Liver (tissue), 7 donors: ENCODE measurements at regions not wholly inside any gene's neighbourhood (a gene's known extent, or its start where the extent isn't known, plus 50 kb on each side); places are given as distances from the start of the nearest gene placed in this dataset.

Source experiments
- DNase-seq: peaks from one replicate; pipeline ENCODE4 v3.0.0-alpha.2; 2017; ENCODE audit warnings: low spot score
- H3K27ac ChIP-seq, 2 donors: one replicate each; pipeline ENCODE4 v1.7.0; 2013; ENCODE audit warnings: inconsistent platforms in 2 of 2, low read length in 2 of 2, control low read depth in 1 of 2, low read depth in 1 of 2, mild to moderate bottlenecking in 1 of 2
- H3K27me3 ChIP-seq, 4 donors: one replicate each; pipeline versions ENCODE4 v1.6.1 to v1.7.0; 2013; ENCODE audit warnings: low read length in 3 of 4, inconsistent platforms in 1 of 4, mild to moderate bottlenecking in 1 of 4, moderate library complexity in 1 of 4; ENCODE audit not compliant: control insufficient read depth in 4 of 4, insufficient read depth in 4 of 4
- H3K36me3 ChIP-seq, 4 donors: one replicate each; pipeline versions ENCODE4 v1.6.1 to v1.7.0; 2013; ENCODE audit warnings: low read length in 3 of 4, mild to moderate bottlenecking in 3 of 4, low read depth in 1 of 4, moderate library complexity in 1 of 4; ENCODE audit not compliant: control insufficient read depth in 4 of 4, insufficient read depth in 3 of 4
- H3K4me1 ChIP-seq, 4 donors: one replicate each; pipeline versions ENCODE4 v1.6.1 to v1.7.0; 2013; ENCODE audit warnings: low read length in 3 of 4, mild to moderate bottlenecking in 3 of 4, moderate library complexity in 1 of 4; ENCODE audit not compliant: control insufficient read depth in 4 of 4, insufficient read depth in 4 of 4
- H3K4me3 ChIP-seq, 3 donors: one replicate each; pipeline versions ENCODE4 v1.6.1 to v1.7.0; 2013; ENCODE audit warnings: low read length in 3 of 3, control low read depth in 1 of 3, low read depth in 1 of 3, mild to moderate bottlenecking in 1 of 3
- H3K9ac ChIP-seq, 2 donors: one replicate each; pipeline ENCODE4 v1.7.0; 2013; ENCODE audit warnings: low read length in 2 of 2, mild to moderate bottlenecking in 2 of 2, moderate library complexity in 2 of 2, control low read depth in 1 of 2, low read depth in 1 of 2
- H3K9me3 ChIP-seq, 4 donors: one replicate each; pipeline versions ENCODE4 v1.6.1 to v1.7.0; 2013; ENCODE audit warnings: low read length in 3 of 4; ENCODE audit not compliant: control insufficient read depth in 4 of 4
- EGR1 ChIP-seq, 2 donors: IDR thresholded peaks; 2 replicates each; pipeline ENCODE4 v1.6.1; 2016 to 2018; ENCODE audit warnings: antibody characterized with exemption in 2 of 2, low read depth in 2 of 2
- FOXA2 ChIP-seq: IDR thresholded peaks from 2 replicates; pipeline ENCODE4 v1.6.1; 2016; ENCODE audit warnings: antibody characterized with exemption
- HNF4G ChIP-seq: IDR thresholded peaks from 2 replicates; pipeline ENCODE4 v1.6.1; 2016; ENCODE audit warnings: antibody characterized with exemption
- JUND ChIP-seq, 2 donors: IDR thresholded peaks; 2 replicates each; pipeline ENCODE4 v1.6.1; 2016; ENCODE audit warnings: antibody characterized with exemption in 2 of 2
- RAD21 ChIP-seq, 2 donors: IDR thresholded peaks; 2 replicates each; pipeline ENCODE4 v1.6.1; 2016; ENCODE audit warnings: antibody characterized with exemption in 2 of 2, mild to moderate bottlenecking in 2 of 2
- RXRA ChIP-seq, 2 donors: IDR thresholded peaks; 2 replicates each; pipeline ENCODE4 v1.6.1; 2017 to 2018; ENCODE audit warnings: antibody characterized with exemption in 2 of 2, mild to moderate bottlenecking in 1 of 2
- SP1 ChIP-seq: IDR thresholded peaks from 2 replicates; pipeline ENCODE4 v1.6.1; 2018; ENCODE audit warnings: antibody characterized with exemption, mild to moderate bottlenecking
- TAF1 ChIP-seq: conservative IDR thresholded peaks from 2 replicates; pipeline ENCODE4 v1.6.1; 2016; ENCODE audit warnings: antibody characterized with exemption, mild to moderate bottlenecking
- YY1 ChIP-seq: IDR thresholded peaks from 2 replicates; pipeline ENCODE4 v1.6.1; 2016; ENCODE audit warnings: antibody characterized with exemption, mild to moderate bottlenecking
- WGBS: extraction: QIAGEN DNeasy Blood & Tissue Kit; methylation state at CpG from one replicate; pipeline ENCODE4 v1.1.7; 2013; 5-methylcytosine and 5-hydroxymethylcytosine counted together
- TF ChIP-seq, protein P1 (sequence below): IDR thresholded peaks from 2 replicates; pipeline ENCODE4 v1.6.1; 2016; ENCODE audit warnings: antibody characterized with exemption
- TF ChIP-seq, protein P2 (sequence below): IDR thresholded peaks from 2 replicates; pipeline ENCODE4 v1.6.1; 2016; ENCODE audit warnings: antibody characterized with exemption
- TF ChIP-seq, protein P3 (sequence below): IDR thresholded peaks from 2 replicates; pipeline ENCODE4 v1.6.1; 2016; ENCODE audit warnings: antibody characterized with exemption
- TF ChIP-seq, protein P4 (sequence below): IDR thresholded peaks from 2 replicates; pipeline ENCODE4 v1.6.1; 2016; ENCODE audit warnings: antibody characterized with exemption, mild to moderate bottlenecking
- donor health status: healthy.
- donor health status: healthy.
- donor health status: healthy.
- donor health status: healthy.

- no peak overlapping the region for H3K9ac ChIP-seq
- TF ChIP-seq SP1 = no peak
- H3K9me3 ChIP-seq = no peaks in the 10 kb centered on the region
- no peaks in the 10 kb centered on the region for H3K27me3 ChIP-seq
- H3K36me3 ChIP-seq = no peaks in the 10 kb centered on the region
- H3K4me1 ChIP-seq = no peaks in the 10 kb centered on the region
- DNase-seq = no peak
- H3K27ac ChIP-seq = no peak overlapping the region
- H3K4me3 ChIP-seq = no peak overlapping the region
- WGBS = 82% methylated on average over 7 of the region's 7 CpGs
These were observed 401.6 kb downstream of the FOXG1 start for GRCh38 chr14:29168149-29168548.

DNA sequence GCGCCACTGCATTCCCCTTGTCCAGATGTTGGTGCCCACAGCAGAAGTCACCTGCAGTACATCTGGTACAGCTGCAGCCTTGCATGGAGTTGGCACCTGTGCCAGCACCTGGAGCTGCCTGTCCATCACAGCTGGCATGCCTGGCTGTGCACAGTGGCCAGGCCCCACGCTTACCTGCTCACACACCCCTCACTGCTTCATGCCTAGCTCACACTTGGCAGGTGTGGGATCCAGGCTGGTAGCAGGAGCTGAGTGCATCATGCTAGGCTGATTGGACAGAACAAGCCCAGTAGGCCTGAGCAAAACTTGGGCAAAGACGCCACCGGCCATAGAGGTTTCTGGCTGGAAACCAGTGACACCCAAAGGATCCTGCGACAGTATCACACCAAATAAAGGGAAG lies 402.8 kb downstream of the FOXG1 start:
- Histone ChIP-seq H3K27me3 (no peaks in the 10 kb centered on the region), H3K27ac (no peak overlapping the region), H3K36me3 (no peaks in the 10 kb centered on the region), H3K4me3 (no peak overlapping the region), H3K9ac (no peak overlapping the region), H3K4me1 (no peaks in the 10 kb centered on the region), H3K9me3 (no peaks in the 10 kb centered on the region)
- no peak for TF ChIP-seq RXRA (IDR thresholded peaks at IDR 0.05)
- no peak for DNase-seq
- 76% methylated on average over 5 of the region's 5 CpGs for WGBS

- H3K36me3 ChIP-seq = no peaks in the 10 kb centered on the region
- H3K4me1 ChIP-seq = no peaks in the 10 kb centered on the region
- no peak overlapping the region for H3K4me3 ChIP-seq
- no peaks in the 10 kb centered on the region for H3K9me3 ChIP-seq
- DNase-seq = no peak
- H3K27me3 ChIP-seq = no peaks in the 10 kb centered on the region
- TF ChIP-seq SP1 (no peak), HNF4G (no peak), EGR1 (IDR thresholded peaks at IDR 0.05; ENCODE audit: low read depth in 2 of 2) (no peak), JUND (IDR thresholded peaks at IDR 0.05) (no peak)
- TF ChIP-seq, protein P1, sequence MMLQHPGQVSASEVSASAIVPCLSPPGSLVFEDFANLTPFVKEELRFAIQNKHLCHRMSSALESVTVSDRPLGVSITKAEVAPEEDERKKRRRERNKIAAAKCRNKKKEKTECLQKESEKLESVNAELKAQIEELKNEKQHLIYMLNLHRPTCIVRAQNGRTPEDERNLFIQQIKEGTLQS = no peak
- H3K27ac ChIP-seq = no peak overlapping the region
- H3K9ac ChIP-seq = no peak overlapping the region
- WGBS = 88% methylated on average over 2 of the region's 2 CpGs
These were observed 409.1 kb downstream of the FOXG1 start for GRCh38 chr14:29175706-29176105.

DNA sequence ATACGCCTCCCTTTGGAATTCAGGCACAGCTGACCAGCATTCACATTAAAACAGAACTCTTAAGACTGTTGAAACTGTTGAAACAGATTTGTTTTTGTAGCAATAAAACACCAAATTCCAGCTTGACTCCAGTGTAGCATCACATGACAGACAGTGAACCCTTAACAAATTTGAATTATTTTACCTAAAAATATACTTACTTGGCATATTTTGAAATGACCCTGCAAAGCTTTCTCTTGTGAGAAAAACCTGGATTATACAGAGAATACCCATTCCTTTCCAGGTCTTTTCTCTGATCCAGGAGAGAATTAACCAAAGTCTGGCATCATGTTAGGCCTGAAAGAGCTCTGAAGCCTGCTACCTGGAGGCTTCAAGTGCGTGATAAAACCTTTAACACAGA lies 410.3 kb downstream of the FOXG1 start:
- no peak overlapping the region for H3K4me3 ChIP-seq
- H3K9ac ChIP-seq = no peak overlapping the region
- no peaks in the 10 kb centered on the region for H3K4me1 ChIP-seq
- 79% methylated on average over 2 of the region's 2 CpGs for WGBS
- no peaks in the 10 kb centered on the region for H3K9me3 ChIP-seq
- TF ChIP-seq, protein P2, sequence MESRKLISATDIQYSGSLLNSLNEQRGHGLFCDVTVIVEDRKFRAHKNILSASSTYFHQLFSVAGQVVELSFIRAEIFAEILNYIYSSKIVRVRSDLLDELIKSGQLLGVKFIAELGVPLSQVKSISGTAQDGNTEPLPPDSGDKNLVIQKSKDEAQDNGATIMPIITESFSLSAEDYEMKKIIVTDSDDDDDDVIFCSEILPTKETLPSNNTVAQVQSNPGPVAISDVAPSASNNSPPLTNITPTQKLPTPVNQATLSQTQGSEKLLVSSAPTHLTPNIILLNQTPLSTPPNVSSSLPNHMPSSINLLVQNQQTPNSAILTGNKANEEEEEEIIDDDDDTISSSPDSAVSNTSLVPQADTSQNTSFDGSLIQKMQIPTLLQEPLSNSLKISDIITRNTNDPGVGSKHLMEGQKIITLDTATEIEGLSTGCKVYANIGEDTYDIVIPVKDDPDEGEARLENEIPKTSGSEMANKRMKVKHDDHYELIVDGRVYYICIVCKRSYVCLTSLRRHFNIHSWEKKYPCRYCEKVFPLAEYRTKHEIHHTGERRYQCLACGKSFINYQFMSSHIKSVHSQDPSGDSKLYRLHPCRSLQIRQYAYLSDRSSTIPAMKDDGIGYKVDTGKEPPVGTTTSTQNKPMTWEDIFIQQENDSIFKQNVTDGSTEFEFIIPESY = no peak
- TF ChIP-seq FOXA2 (no peak), RAD21 (IDR thresholded peaks at IDR 0.05) (no peak), TAF1 (no peak), EGR1 (IDR thresholded peaks at IDR 0.05; ENCODE audit: low read depth in 2 of 2) (no peak), YY1 (no peak), HNF4G (no peak)
- TF ChIP-seq, protein P3, sequence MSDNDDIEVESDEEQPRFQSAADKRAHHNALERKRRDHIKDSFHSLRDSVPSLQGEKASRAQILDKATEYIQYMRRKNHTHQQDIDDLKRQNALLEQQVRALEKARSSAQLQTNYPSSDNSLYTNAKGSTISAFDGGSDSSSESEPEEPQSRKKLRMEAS = no peak
- TF ChIP-seq, protein P4, sequence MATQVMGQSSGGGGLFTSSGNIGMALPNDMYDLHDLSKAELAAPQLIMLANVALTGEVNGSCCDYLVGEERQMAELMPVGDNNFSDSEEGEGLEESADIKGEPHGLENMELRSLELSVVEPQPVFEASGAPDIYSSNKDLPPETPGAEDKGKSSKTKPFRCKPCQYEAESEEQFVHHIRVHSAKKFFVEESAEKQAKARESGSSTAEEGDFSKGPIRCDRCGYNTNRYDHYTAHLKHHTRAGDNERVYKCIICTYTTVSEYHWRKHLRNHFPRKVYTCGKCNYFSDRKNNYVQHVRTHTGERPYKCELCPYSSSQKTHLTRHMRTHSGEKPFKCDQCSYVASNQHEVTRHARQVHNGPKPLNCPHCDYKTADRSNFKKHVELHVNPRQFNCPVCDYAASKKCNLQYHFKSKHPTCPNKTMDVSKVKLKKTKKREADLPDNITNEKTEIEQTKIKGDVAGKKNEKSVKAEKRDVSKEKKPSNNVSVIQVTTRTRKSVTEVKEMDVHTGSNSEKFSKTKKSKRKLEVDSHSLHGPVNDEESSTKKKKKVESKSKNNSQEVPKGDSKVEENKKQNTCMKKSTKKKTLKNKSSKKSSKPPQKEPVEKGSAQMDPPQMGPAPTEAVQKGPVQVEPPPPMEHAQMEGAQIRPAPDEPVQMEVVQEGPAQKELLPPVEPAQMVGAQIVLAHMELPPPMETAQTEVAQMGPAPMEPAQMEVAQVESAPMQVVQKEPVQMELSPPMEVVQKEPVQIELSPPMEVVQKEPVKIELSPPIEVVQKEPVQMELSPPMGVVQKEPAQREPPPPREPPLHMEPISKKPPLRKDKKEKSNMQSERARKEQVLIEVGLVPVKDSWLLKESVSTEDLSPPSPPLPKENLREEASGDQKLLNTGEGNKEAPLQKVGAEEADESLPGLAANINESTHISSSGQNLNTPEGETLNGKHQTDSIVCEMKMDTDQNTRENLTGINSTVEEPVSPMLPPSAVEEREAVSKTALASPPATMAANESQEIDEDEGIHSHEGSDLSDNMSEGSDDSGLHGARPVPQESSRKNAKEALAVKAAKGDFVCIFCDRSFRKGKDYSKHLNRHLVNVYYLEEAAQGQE = no peak
- TF ChIP-seq, protein P1 = no peak
- no peak for DNase-seq
- H3K36me3 ChIP-seq = no peaks in the 10 kb centered on the region
- H3K27ac ChIP-seq = no peak overlapping the region
- H3K27me3 ChIP-seq = no peaks in the 10 kb centered on the region
